ENCODE measurements at regions not wholly inside any gene's neighbourhood (a gene's known extent, or its start where the extent isn't known, plus 50 kb on each side); places are given as distances from the start of the nearest gene placed in this dataset.

GRCh38 chr7:81852701-81853100 lies 82.9 kb upstream of the HGF start:
- TF ChIP-seq CTCF (conservative IDR thresholded peaks at IDR 0.05), result no peak
- TF ChIP-seq EZH2 (IDR thresholded peaks at IDR 0.05; ENCODE audit: low read depth), result no peak

Measured in PC-9 (cell line).